A673 (cell line): ENCODE measurements at regions not wholly inside any gene's neighbourhood (a gene's known extent, or its start where the extent isn't known, plus 50 kb on each side); places are given as distances from the start of the nearest gene placed in this dataset.

ENCODE experiments used
- EZH2 ChIP-seq: fragments of 200-600 bp; sonication (generic); IDR thresholded peaks from 2 replicates; pipeline ENCODE4 v1.6.1; 2017; ENCODE audit warnings: borderline replicate concordance, low read depth, mild to moderate bottlenecking, mixed read lengths, antibody characterized with exemption, low read length; ENCODE audit not compliant: poor library complexity, severe bottlenecking
- TF ChIP-seq, protein P1 (sequence below): fragments of 300-800, 200-600 bp; sonication (generic); conservative IDR thresholded peaks from 2 replicates; pipeline ENCODE4 v1.5.1; 2017; ENCODE audit warnings: low read depth, mild to moderate bottlenecking, antibody characterized with exemption, low read length, moderate library complexity, mixed read lengths

DNA sequence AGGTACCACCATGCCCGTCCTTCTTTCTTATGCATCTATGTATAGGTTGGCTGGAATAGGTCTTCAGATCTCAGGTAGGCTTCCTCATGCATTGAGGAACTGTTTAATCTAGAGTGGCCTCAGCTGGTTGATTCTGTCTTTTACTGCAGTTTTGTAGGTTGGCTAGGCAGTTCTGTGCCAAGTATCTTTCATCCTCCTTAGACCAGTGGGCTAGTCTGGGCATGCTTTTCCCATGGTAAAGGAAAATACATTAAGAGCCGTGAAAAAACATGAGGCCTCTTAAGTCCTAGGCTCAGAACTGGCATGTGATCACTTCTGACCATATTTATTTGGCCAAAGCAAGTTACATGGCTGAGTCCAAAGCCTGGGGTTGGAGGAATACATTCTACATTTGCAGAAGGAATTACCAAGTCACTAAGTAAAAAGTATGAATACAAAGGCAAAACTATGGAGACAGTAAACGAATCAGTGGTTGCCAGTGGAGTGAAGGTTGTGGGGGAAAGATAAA, 137.3 kb downstream of the WIF1 start:
- TF ChIP-seq EZH2 = no peak
- TF ChIP-seq, protein P1, sequence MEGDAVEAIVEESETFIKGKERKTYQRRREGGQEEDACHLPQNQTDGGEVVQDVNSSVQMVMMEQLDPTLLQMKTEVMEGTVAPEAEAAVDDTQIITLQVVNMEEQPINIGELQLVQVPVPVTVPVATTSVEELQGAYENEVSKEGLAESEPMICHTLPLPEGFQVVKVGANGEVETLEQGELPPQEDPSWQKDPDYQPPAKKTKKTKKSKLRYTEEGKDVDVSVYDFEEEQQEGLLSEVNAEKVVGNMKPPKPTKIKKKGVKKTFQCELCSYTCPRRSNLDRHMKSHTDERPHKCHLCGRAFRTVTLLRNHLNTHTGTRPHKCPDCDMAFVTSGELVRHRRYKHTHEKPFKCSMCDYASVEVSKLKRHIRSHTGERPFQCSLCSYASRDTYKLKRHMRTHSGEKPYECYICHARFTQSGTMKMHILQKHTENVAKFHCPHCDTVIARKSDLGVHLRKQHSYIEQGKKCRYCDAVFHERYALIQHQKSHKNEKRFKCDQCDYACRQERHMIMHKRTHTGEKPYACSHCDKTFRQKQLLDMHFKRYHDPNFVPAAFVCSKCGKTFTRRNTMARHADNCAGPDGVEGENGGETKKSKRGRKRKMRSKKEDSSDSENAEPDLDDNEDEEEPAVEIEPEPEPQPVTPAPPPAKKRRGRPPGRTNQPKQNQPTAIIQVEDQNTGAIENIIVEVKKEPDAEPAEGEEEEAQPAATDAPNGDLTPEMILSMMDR = no peak
